ENCODE measurements at regions not wholly inside any gene's neighbourhood (a gene's known extent, or its start where the extent isn't known, plus 50 kb on each side); places are given as distances from the start of the nearest gene placed in this dataset.
"Not testable (repeated sequence)": the region's sequence is repeated elsewhere in the genome, so short reads cannot be mapped to it uniquely, and the experiment has no call there.

DNA sequence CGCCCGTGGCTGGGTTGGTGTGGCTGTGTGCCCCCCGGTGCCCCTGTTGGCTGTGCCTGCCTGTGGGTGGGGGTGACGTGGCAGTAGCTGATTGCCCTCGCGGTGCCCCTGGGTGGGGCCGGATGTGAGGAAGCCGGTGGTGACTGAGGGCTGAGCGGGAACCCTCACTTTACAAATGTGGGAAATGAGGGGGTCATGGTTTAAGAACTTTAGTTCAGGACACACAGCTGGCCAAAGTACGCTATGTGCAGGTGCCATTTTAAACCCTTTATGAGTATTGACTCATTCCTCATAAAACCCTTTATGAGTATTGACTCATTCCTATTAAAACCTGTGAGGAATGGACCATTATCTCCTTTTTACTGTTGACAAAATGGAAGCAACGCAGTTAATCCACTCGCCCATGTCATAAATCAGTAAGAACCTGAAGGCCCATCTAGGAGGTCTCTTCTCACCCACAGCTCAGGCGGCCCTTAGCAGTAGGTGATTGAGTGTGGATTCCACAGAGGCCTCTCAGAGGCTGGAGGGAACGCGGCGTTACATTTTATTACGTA is 290.1 kb upstream of the COBL start:
- Histone ChIP-seq H3K18ac (ENCODE audit: low read depth in 1 of 2, low read length in 2 of 2) (no peak overlapping the region), H3K27me3 (ENCODE audit: control insufficient read depth in 1 of 2, insufficient read depth in 1 of 2, low read length in 2 of 2) (no peaks in the 10 kb centered on the region), H3K9ac (ENCODE audit: low read length) (no peak overlapping the region), H3K4ac (ENCODE audit: low read depth in 1 of 2, low read length in 2 of 2) (no peak overlapping the region), H2BK12ac (ENCODE audit: low read length in 2 of 2) (no peak overlapping the region), H3K4me2 (ENCODE audit: low read length, poor library complexity, severe bottlenecking) (no peak overlapping the region), H2AK5ac (ENCODE audit: low read length, severe bottlenecking) (no peak overlapping the region), H3K9me3 (ENCODE audit: control insufficient read depth, low read length) (peaks cover 4% of the 10 kb centered on the region), H2BK5ac (ENCODE audit: low read depth, low read length, poor library complexity, severe bottlenecking) (no peak overlapping the region), H3K14ac (ENCODE audit: low read length in 2 of 2) (no peak overlapping the region), H3K4me1 (ENCODE audit: control insufficient read depth, insufficient read depth, low read depth, low read length) (no peaks in the 10 kb centered on the region), H3K36me3 (ENCODE audit: control insufficient read depth in 1 of 2, insufficient read depth in 2 of 2, low read depth in 1 of 2, low read length in 2 of 2) (no peaks in the 10 kb centered on the region), H3K79me1 (replicated peaks; ENCODE audit: low read length, poor library complexity, severe bottlenecking) (no peaks in the 10 kb centered on the region), H2BK15ac (ENCODE audit: low read depth, poor library complexity, severe bottlenecking) (no peak overlapping the region), H4K8ac (ENCODE audit: low read length) (no peak overlapping the region), H2AFZ (ENCODE audit: low read depth, low read length) (no peak overlapping the region), H3K4me3 (ENCODE audit: insufficient read depth in 1 of 2, low read depth in 1 of 2, low read length in 2 of 2) (no peak overlapping the region), H3K27ac (ENCODE audit: low read length, poor library complexity, severe bottlenecking) (no peak overlapping the region), H3K23ac (ENCODE audit: low read length in 2 of 2) (no peak overlapping the region), H4K91ac (ENCODE audit: low read length) (no peak overlapping the region), H2BK120ac (ENCODE audit: low read depth, low read length) (no peak overlapping the region)
- 67% methylated on average over 8 of the region's 17 CpGs for WGBS
- no peak for DNase-seq

DNA sequence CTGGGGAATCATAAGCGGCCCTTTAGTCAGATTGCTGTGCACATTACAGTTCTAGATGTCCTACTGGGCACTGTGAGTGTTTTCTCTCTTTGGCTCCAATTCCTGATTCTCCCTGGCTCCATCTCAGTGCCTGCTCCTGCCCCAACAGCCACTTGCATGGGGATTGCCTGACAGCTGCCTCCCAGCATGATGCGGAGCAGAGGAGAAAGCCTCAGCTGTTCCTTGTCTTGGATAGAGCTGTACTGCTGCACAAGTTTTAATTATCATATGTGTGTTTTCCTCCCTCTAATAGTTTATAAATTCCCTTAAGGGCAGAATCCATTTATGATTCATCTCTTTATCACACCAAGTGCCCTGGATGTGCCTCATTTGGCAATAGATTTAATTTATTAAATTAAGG is 285.8 kb upstream of the COBL start:
- no peak for DNase-seq
- 79% methylated on average over 1 of the region's 2 CpGs for WGBS
- no peak overlapping the region for H2AK5ac ChIP-seq (ENCODE audit: low read length, severe bottlenecking)

DNA sequence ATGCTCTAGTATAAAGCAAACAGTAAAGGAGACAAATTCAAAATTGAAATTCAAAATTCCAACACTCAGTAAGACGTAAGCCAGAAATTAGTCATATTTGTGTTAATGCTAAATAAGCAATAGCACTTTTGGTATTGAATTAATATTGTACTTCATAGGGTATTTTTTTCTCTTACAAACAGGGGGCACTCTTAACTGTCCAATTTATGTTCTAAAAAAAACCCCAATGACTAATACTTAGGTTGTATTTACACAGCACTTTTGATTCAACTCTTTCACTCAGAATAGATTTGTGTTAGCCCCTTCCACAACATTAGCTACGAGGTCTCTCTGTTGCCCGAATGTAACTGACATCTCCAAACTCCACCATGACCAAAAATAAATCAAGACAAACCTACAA is 284.9 kb upstream of the COBL start:
- no peak overlapping the region for H3K27ac ChIP-seq (ENCODE audit: low read length, poor library complexity, severe bottlenecking)
- DNase-seq, result no peak
- no peak overlapping the region for H2AK5ac ChIP-seq (ENCODE audit: low read length, severe bottlenecking)
- H3K9ac ChIP-seq (ENCODE audit: low read length), result no peak overlapping the region
- no peak overlapping the region for H3K4me2 ChIP-seq (ENCODE audit: low read length, poor library complexity, severe bottlenecking)
- H2BK120ac ChIP-seq (ENCODE audit: low read depth, low read length), result no peak overlapping the region
- H4K91ac ChIP-seq (ENCODE audit: low read length), result no peak overlapping the region
- H3K36me3 ChIP-seq (ENCODE audit: control insufficient read depth in 1 of 2, insufficient read depth in 2 of 2, low read depth in 1 of 2, low read length in 2 of 2), result no peaks in the 10 kb centered on the region
- H3K18ac ChIP-seq (ENCODE audit: low read depth in 1 of 2, low read length in 2 of 2), result no peak overlapping the region
- no peak overlapping the region for H3K14ac ChIP-seq (ENCODE audit: low read length in 2 of 2)
- H2BK12ac ChIP-seq (ENCODE audit: low read length in 2 of 2), result no peak overlapping the region
- no peak overlapping the region for H3K4me3 ChIP-seq (ENCODE audit: insufficient read depth in 1 of 2, low read depth in 1 of 2, low read length in 2 of 2)
- H4K8ac ChIP-seq (ENCODE audit: low read length), result no peak overlapping the region
- no peak overlapping the region for H3K23ac ChIP-seq (ENCODE audit: low read length in 2 of 2)
- H3K79me1 ChIP-seq (replicated peaks; ENCODE audit: low read length, poor library complexity, severe bottlenecking), result no peaks in the 10 kb centered on the region
- WGBS, result 73% methylated on average over 2 of the region's 3 CpGs
- no peak overlapping the region for H2AFZ ChIP-seq (ENCODE audit: low read depth, low read length)
- H2BK5ac ChIP-seq (ENCODE audit: low read depth, low read length, poor library complexity, severe bottlenecking), result no peak overlapping the region
- no peak overlapping the region for H3K4ac ChIP-seq (ENCODE audit: low read depth in 1 of 2, low read length in 2 of 2)
- no peaks in the 10 kb centered on the region for H3K27me3 ChIP-seq (ENCODE audit: control insufficient read depth in 1 of 2, insufficient read depth in 1 of 2, low read length in 2 of 2)
- H3K4me1 ChIP-seq (ENCODE audit: control insufficient read depth, insufficient read depth, low read depth, low read length), result no peaks in the 10 kb centered on the region
- H2BK15ac ChIP-seq (ENCODE audit: low read depth, poor library complexity, severe bottlenecking), result no peak overlapping the region
- H3K9me3 ChIP-seq (ENCODE audit: control insufficient read depth, low read length), result peaks cover 4% of the 10 kb centered on the region

More for the DNA sequence above, 285.8 kb upstream of the COBL start:
- H3K4me3 ChIP-seq (ENCODE audit: insufficient read depth in 1 of 2, low read depth in 1 of 2, low read length in 2 of 2), result peak overlapping the region in 1 of 2 experiments; percentile 26
- no peaks in the 10 kb centered on the region for H3K79me1 ChIP-seq (replicated peaks; ENCODE audit: low read length, poor library complexity, severe bottlenecking)
- no peak overlapping the region for H2BK15ac ChIP-seq (ENCODE audit: low read depth, poor library complexity, severe bottlenecking)
- H3K27ac ChIP-seq (ENCODE audit: low read length, poor library complexity, severe bottlenecking), result no peak overlapping the region
- H3K4ac ChIP-seq (ENCODE audit: low read depth in 1 of 2, low read length in 2 of 2), result no peak overlapping the region
- no peak overlapping the region for H2BK5ac ChIP-seq (ENCODE audit: low read depth, low read length, poor library complexity, severe bottlenecking)
- no peak overlapping the region for H2AFZ ChIP-seq (ENCODE audit: low read depth, low read length)
- H3K14ac ChIP-seq (ENCODE audit: low read length in 2 of 2), result no peak overlapping the region
- H3K9me3 ChIP-seq (ENCODE audit: control insufficient read depth, low read length), result peaks cover 4% of the 10 kb centered on the region
- no peak overlapping the region for H4K91ac ChIP-seq (ENCODE audit: low read length)
- H3K9ac ChIP-seq (ENCODE audit: low read length), result no peak overlapping the region
- no peak overlapping the region for H3K18ac ChIP-seq (ENCODE audit: low read depth in 1 of 2, low read length in 2 of 2)
- no peak overlapping the region for H2BK120ac ChIP-seq (ENCODE audit: low read depth, low read length)
- H2BK12ac ChIP-seq (ENCODE audit: low read length in 2 of 2), result no peak overlapping the region
- H3K23ac ChIP-seq (ENCODE audit: low read length in 2 of 2), result no peak overlapping the region
- H4K8ac ChIP-seq (ENCODE audit: low read length), result no peak overlapping the region
- H3K4me2 ChIP-seq (ENCODE audit: low read length, poor library complexity, severe bottlenecking), result no peak overlapping the region
- no peaks in the 10 kb centered on the region for H3K27me3 ChIP-seq (ENCODE audit: control insufficient read depth in 1 of 2, insufficient read depth in 1 of 2, low read length in 2 of 2)
- H3K4me1 ChIP-seq (ENCODE audit: control insufficient read depth, insufficient read depth, low read depth, low read length), result no peaks in the 10 kb centered on the region
- no peaks in the 10 kb centered on the region for H3K36me3 ChIP-seq (ENCODE audit: control insufficient read depth in 1 of 2, insufficient read depth in 2 of 2, low read depth in 1 of 2, low read length in 2 of 2)

GRCh38 chr7:51599935-51600334 is 283.3 kb upstream of the COBL start:
- not testable (repeated sequence) for H3K36me3 ChIP-seq (ENCODE audit: control insufficient read depth in 1 of 2, insufficient read depth in 2 of 2, low read depth in 1 of 2, low read length in 2 of 2); H3K4me2 ChIP-seq (ENCODE audit: low read length, poor library complexity, severe bottlenecking); H3K9me3 ChIP-seq (ENCODE audit: control insufficient read depth, low read length); H3K4me1 ChIP-seq (ENCODE audit: control insufficient read depth, insufficient read depth, low read depth, low read length); H4K91ac ChIP-seq (ENCODE audit: low read length); H2BK120ac ChIP-seq (ENCODE audit: low read depth, low read length); H2BK15ac ChIP-seq (ENCODE audit: low read depth, poor library complexity, severe bottlenecking); DNase-seq; H3K27ac ChIP-seq (ENCODE audit: low read length, poor library complexity, severe bottlenecking); H2AK5ac ChIP-seq (ENCODE audit: low read length, severe bottlenecking); H3K18ac ChIP-seq (ENCODE audit: low read depth in 1 of 2, low read length in 2 of 2); H3K4me3 ChIP-seq (ENCODE audit: insufficient read depth in 1 of 2, low read depth in 1 of 2, low read length in 2 of 2); H3K4ac ChIP-seq (ENCODE audit: low read depth in 1 of 2, low read length in 2 of 2); H2BK12ac ChIP-seq (ENCODE audit: low read length in 2 of 2); H3K79me1 ChIP-seq (replicated peaks; ENCODE audit: low read length, poor library complexity, severe bottlenecking); H2BK5ac ChIP-seq (ENCODE audit: low read depth, low read length, poor library complexity, severe bottlenecking); H3K27me3 ChIP-seq (ENCODE audit: control insufficient read depth in 1 of 2, insufficient read depth in 1 of 2, low read length in 2 of 2); H2AFZ ChIP-seq (ENCODE audit: low read depth, low read length); H3K14ac ChIP-seq (ENCODE audit: low read length in 2 of 2); H3K9ac ChIP-seq (ENCODE audit: low read length); H4K8ac ChIP-seq (ENCODE audit: low read length); H3K23ac ChIP-seq (ENCODE audit: low read length in 2 of 2)
- 91% methylated on average over 8 of the region's 9 CpGs for WGBS

Measured in mesenchymal stem cell (in vitro differentiated cells and primary cell).